Esophagus muscularis mucosa (tissue), 4 donors: ENCODE measurements at regions not wholly inside any gene's neighbourhood (a gene's known extent, or its start where the extent isn't known, plus 50 kb on each side); places are given as distances from the start of the nearest gene placed in this dataset.

Source experiments
- DNase-seq: peaks from one replicate; pipeline ENCODE4 v3.0.0-alpha.2; 2017; ENCODE audit errors: extremely low spot score
- H3K27ac ChIP-seq, 4 donors: fragments of 200-600 bp; sonication (generic); replicated peaks in 1 of 4; 1 replicate in 3 of 4; 2 replicates in 1 of 4; pipeline ENCODE4 v1.5.1; 2016 to 2019; ENCODE audit warnings: mild to moderate bottlenecking in 1 of 4
- H3K27me3 ChIP-seq, 4 donors: fragments of 200-600 bp; sonication (generic); one replicate each; pipeline versions ENCODE4 v1.5.1 to v1.6.0; 2016 to 2019
- H3K36me3 ChIP-seq, 4 donors: fragments of 200-600 bp; sonication (generic); one replicate each; pipeline ENCODE4 v1.5.1; 2016 to 2019
- H3K4me1 ChIP-seq, 4 donors: fragments of 200-600 bp; sonication (generic); one replicate each; pipeline ENCODE4 v1.5.1; 2016 to 2019
- H3K4me3 ChIP-seq, 4 donors: fragments of 200-600 bp; sonication (generic); 1 replicate in 2 of 4; 2 replicates in 2 of 4; pipeline ENCODE4 v1.5.1; 2016 to 2019; ENCODE audit warnings: mild to moderate bottlenecking in 4 of 4, moderate library complexity in 1 of 4
- H3K9me3 ChIP-seq, 4 donors: fragments of 200-600 bp; sonication (generic); 1 replicate in 3 of 4; 2 replicates in 1 of 4; pipeline ENCODE4 v1.5.1; 2016 to 2019
- EP300 ChIP-seq: sonication (generic); formaldehyde crosslinking; IDR thresholded peaks from one replicate; pipeline ENCODE4 v1.6.1; 2017; ENCODE audit warnings: antibody characterized with exemption
- POLR2A ChIP-seq: fragments of 450-650 bp; IDR thresholded peaks from one replicate; pipeline ENCODE4 v1.6.1; 2017; ENCODE audit warnings: antibody characterized with exemption, moderate library complexity, mild to moderate bottlenecking, low read depth
- POLR2AphosphoS5 ChIP-seq, 2 donors: sonication (generic); formaldehyde crosslinking; IDR thresholded peaks; one replicate each; pipeline ENCODE4 v1.6.1; 2017; ENCODE audit warnings: antibody characterized with exemption in 2 of 2
- WGBS: methylation state at CpG from one replicate; pipeline ENCODE4 v1.1.5; 2018; 5-methylcytosine and 5-hydroxymethylcytosine counted together
- intact Hi-C: fragments of 100-400 bp; cut with DNase I; formaldehyde crosslinking; loops from one replicate; pipeline ENCODE4 v1.15.1; 2023
- TF ChIP-seq, protein P1 (sequence below), 3 experiments: fragments of 200-600 bp in 2 of 3; fragments of 450-650 bp in 1 of 3; sonication (generic) in 2 of 3; IDR thresholded peaks; one replicate each; pipeline ENCODE4 v1.5.1; 2017 to 2019; ENCODE audit warnings: antibody characterized with exemption in 3 of 3, mild to moderate bottlenecking in 2 of 3, moderate library complexity in 1 of 3

DNA sequence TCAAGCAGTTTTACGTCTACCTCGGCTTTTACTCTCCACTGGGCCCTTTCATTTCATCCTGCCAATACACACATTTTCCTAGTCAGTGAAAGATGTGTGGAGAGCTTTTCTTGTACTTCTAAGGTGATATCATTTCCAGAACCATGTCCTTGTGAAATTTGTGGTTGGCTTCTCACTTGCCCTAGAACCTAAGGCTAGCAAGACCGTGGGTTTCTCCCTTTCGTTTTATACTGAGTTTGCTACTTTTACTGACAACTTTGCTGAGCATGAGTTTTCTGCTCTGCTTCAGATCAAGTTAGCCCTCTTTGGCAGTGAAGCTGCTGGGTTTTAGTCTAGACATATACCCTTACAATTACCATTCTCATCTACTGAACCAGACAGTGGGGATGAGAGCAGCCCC, 95.7 kb upstream of the FRMPD4 start:
- H3K9me3 ChIP-seq = no peaks in the 10 kb centered on the region
- H3K27ac ChIP-seq = no peak overlapping the region
- DNase-seq = no peak
- TF ChIP-seq EP300 = no peak
- TF ChIP-seq, protein P1, sequence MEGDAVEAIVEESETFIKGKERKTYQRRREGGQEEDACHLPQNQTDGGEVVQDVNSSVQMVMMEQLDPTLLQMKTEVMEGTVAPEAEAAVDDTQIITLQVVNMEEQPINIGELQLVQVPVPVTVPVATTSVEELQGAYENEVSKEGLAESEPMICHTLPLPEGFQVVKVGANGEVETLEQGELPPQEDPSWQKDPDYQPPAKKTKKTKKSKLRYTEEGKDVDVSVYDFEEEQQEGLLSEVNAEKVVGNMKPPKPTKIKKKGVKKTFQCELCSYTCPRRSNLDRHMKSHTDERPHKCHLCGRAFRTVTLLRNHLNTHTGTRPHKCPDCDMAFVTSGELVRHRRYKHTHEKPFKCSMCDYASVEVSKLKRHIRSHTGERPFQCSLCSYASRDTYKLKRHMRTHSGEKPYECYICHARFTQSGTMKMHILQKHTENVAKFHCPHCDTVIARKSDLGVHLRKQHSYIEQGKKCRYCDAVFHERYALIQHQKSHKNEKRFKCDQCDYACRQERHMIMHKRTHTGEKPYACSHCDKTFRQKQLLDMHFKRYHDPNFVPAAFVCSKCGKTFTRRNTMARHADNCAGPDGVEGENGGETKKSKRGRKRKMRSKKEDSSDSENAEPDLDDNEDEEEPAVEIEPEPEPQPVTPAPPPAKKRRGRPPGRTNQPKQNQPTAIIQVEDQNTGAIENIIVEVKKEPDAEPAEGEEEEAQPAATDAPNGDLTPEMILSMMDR (IDR thresholded peaks at IDR 0.05) = no peak
- TF ChIP-seq POLR2AphosphoS5 (IDR thresholded peaks at IDR 0.05) = no peak
- TF ChIP-seq POLR2A = no peak
- no peaks in the 10 kb centered on the region for H3K4me1 ChIP-seq
- no peaks in the 10 kb centered on the region for H3K36me3 ChIP-seq
- H3K27me3 ChIP-seq = no peaks in the 10 kb centered on the region
- intact Hi-C loops = no loop called here
- no peak overlapping the region for H3K4me3 ChIP-seq
- 75% methylated on average over 4 of the region's 4 CpGs for WGBS

DNA sequence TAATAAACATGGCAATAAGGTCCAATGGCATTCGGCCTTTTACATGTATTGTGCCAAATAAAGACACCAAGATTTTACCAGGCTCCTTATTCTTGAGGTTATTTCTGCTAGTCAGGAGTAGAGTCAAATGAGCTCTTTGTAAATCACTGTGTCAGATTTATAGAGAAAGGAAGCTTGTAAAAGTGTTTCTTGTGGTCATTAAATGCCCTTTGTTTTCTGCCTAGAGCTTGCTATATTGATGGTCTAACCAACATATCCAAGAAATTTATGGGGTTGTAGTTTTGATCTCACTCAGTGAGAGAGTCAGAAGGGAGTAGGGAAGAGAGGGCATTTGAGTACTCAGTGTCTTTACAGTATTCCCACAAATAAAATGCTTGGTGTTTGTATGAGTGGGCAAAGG, 86.2 kb upstream of the FRMPD4 start:
- H3K36me3 ChIP-seq = no peaks in the 10 kb centered on the region
- TF ChIP-seq, protein P1 (IDR thresholded peaks at IDR 0.05) = no peak
- TF ChIP-seq EP300 (no peak), POLR2A (no peak), POLR2AphosphoS5 (IDR thresholded peaks at IDR 0.05) (no peak)
- H3K4me1 ChIP-seq = no peaks in the 10 kb centered on the region
- intact Hi-C loops = no loop called here
- H3K4me3 ChIP-seq = no peak overlapping the region
- no peak overlapping the region for H3K27ac ChIP-seq
- H3K9me3 ChIP-seq = no peaks in the 10 kb centered on the region
- no peaks in the 10 kb centered on the region for H3K27me3 ChIP-seq
- no peak for DNase-seq
- 50% methylated on average over 1 of the region's 1 CpG for WGBS

- Histone ChIP-seq H3K4me1 (no peaks in the 10 kb centered on the region), H3K27me3 (no peaks in the 10 kb centered on the region), H3K9me3 (no peaks in the 10 kb centered on the region), H3K4me3 (no peak overlapping the region), H3K27ac (no peak overlapping the region), H3K36me3 (no peaks in the 10 kb centered on the region)
- no peak for DNase-seq
- intact Hi-C loops = no loop called here
- TF ChIP-seq, protein P1 (IDR thresholded peaks at IDR 0.05) = no peak
- no peak for TF ChIP-seq POLR2AphosphoS5 (IDR thresholded peaks at IDR 0.05)
- TF ChIP-seq EP300 = no peak
- TF ChIP-seq POLR2A = no peak
- WGBS = 67% methylated on average over 4 of the region's 4 CpGs
Measured at GRCh38 chrX:12058087-12058486, 80.2 kb upstream of the FRMPD4 start.

DNA sequence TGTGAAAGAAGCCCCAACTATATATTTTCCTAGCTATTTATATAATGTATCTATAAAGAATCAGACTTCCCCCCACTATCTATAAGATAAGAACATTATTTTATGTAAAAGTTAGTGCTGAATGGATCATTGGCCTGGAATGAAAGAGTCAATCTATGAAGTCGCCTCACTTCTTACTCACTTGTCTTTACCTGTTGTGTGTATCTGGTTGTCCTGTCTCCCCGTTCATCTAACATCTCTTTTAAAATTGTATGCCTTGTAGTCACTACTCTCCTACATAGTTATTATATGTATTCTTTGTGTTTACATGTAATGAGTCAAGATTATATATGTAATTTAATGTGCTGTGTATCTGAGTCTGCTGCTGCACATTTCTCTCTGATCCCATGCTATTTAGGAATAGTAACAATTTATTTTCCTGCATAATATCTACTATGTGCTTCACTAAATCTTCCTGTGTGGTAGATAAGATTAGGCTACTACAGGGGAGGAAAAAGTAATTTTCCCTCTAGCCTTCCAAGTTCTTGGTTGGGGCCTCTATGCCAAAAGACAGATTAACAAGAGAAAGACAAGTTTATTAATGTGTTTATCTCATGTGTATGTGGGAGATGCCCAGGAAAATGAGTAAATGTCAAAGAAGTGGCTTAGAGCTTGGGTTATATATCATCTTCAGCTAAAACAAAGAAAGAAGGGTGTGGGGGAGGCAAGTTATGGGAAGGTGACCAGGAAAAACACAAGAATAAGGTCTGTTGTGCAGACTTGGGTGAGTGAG, 77.6 kb upstream of the FRMPD4 start:
- DNase-seq = no peak
- TF ChIP-seq EP300 = no peak
- TF ChIP-seq POLR2A = no peak
- TF ChIP-seq, protein P1 (IDR thresholded peaks at IDR 0.05) = no peak
- no peak for TF ChIP-seq POLR2AphosphoS5 (IDR thresholded peaks at IDR 0.05)
- 59% methylated on average over 2 of the region's 2 CpGs for WGBS
- Histone ChIP-seq H3K27me3 (no peaks in the 10 kb centered on the region), H3K4me3 (no peak overlapping the region), H3K4me1 (no peaks in the 10 kb centered on the region), H3K36me3 (no peaks in the 10 kb centered on the region), H3K27ac (no peak overlapping the region), H3K9me3 (no peaks in the 10 kb centered on the region)
- intact Hi-C loops = no loop called here

GRCh38 chrX:12065251-12065650, 73.0 kb upstream of the FRMPD4 start:
- Histone ChIP-seq H3K36me3 (no peaks in the 10 kb centered on the region), H3K4me1 (no peaks in the 10 kb centered on the region), H3K9me3 (no peaks in the 10 kb centered on the region), H3K4me3 (no peak overlapping the region), H3K27me3 (no peaks in the 10 kb centered on the region), H3K27ac (no peak overlapping the region)
- 34% methylated on average over 5 of the region's 5 CpGs for WGBS
- TF ChIP-seq, protein P1 (IDR thresholded peaks at IDR 0.05) = no peak
- TF ChIP-seq POLR2AphosphoS5 (IDR thresholded peaks at IDR 0.05) (no peak), POLR2A (no peak), EP300 (no peak)
- DNase-seq = no peak
- intact Hi-C loops = no loop called here
